ENCODE measurements at regions not wholly inside any gene's neighbourhood (a gene's known extent, or its start where the extent isn't known, plus 50 kb on each side); places are given as distances from the start of the nearest gene placed in this dataset.

DNA sequence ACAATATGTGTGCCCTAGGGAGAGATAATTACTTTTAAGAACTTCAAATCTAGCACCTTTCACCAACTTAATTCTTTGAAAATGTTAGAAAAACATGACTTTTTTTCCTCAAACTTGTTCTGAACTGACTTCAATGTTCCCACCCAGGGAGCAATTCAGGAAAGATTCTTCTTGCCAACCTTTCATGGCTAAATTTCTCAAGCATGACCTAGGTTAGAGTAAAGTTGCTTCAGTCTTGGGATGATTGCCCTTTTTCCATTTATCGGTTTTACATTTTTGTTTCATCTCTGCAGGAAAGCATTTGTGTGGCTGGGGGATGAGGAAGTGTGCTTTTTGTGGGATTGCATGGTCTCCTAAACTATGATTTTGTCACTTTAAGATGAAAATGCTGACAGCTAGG is 647.7 kb downstream of the LTN1 start:
- Histone ChIP-seq H3K27me3 (no peaks in the 10 kb centered on the region), H3K27ac (no peak overlapping the region), H3K4me1 (no peaks in the 10 kb centered on the region), H3K4me3 (no peak overlapping the region), H3K9me3 (no peaks in the 10 kb centered on the region), H3K36me3 (no peaks in the 10 kb centered on the region)
- no peak for DNase-seq
- intact Hi-C loops (cut with DNase I; ENCODE audit: low total_unique reads) (no loop called here), in situ Hi-C loops (cut with MboI; ENCODE audit: low pct_ligation_motif_present in 1 of 4, low pct_unique_long_range_greater_than_20kb in 1 of 4, low sequenced_read_pairs in 3 of 4) (loop anchor here in 1 of 4 donors (25.0 kb wide), 1 partner anchor 1483 kb away; no protein-coding TSS in a partner anchor)
- 87 to 100% methylated on average over 1 of the region's 1 CpG for WGBS, 2 donors (ENCODE audit: low coverage in 1 of 2)
- no peak for TF ChIP-seq POLR2A (IDR thresholded peaks at IDR 0.05)
- TF ChIP-seq EP300 (IDR thresholded peaks at IDR 0.05; ENCODE audit: low read depth): no peak
- TF ChIP-seq, protein P1, sequence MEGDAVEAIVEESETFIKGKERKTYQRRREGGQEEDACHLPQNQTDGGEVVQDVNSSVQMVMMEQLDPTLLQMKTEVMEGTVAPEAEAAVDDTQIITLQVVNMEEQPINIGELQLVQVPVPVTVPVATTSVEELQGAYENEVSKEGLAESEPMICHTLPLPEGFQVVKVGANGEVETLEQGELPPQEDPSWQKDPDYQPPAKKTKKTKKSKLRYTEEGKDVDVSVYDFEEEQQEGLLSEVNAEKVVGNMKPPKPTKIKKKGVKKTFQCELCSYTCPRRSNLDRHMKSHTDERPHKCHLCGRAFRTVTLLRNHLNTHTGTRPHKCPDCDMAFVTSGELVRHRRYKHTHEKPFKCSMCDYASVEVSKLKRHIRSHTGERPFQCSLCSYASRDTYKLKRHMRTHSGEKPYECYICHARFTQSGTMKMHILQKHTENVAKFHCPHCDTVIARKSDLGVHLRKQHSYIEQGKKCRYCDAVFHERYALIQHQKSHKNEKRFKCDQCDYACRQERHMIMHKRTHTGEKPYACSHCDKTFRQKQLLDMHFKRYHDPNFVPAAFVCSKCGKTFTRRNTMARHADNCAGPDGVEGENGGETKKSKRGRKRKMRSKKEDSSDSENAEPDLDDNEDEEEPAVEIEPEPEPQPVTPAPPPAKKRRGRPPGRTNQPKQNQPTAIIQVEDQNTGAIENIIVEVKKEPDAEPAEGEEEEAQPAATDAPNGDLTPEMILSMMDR (IDR thresholded peaks at IDR 0.05): no peak
- TF ChIP-seq POLR2AphosphoS5 (IDR thresholded peaks at IDR 0.05): no peak

DNA sequence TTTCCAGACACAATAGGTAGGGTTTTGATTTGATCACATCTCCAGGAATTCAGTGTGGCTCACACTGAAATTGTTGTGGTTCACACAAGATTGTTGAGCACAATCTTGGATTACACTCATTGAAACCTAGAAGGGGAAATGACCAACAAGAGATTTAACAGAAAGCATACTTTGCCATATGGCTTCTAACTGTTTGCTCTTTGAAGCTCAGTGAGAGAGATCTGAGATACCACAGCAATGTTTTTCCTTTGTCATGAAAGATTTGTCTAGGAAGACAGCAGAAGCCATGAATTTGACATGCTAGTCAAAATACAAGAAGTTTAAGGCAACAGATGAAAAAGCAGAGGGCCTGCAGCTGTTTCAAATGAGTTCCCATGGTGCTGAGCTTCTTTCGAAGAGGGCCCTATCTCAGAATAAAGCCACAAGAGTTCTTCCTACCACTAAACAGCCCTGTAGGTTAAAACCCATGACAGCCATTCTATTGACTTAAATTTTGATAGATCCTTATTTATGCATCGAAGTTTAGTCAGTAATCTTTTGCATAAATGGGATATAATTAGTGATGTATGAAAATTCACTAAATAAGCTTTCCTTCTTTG is 650.4 kb downstream of the LTN1 start:
- intact Hi-C loops (cut with DNase I; ENCODE audit: low total_unique reads) (no loop called here), in situ Hi-C loops (cut with MboI; ENCODE audit: low pct_ligation_motif_present in 1 of 4, low pct_unique_long_range_greater_than_20kb in 1 of 4, low sequenced_read_pairs in 3 of 4) (loop anchor here in 1 of 4 donors (25.0 kb wide), 1 partner anchor 1480 kb away; no protein-coding TSS in a partner anchor)
- Histone ChIP-seq H3K27me3 (no peaks in the 10 kb centered on the region), H3K36me3 (no peaks in the 10 kb centered on the region), H3K4me1 (no peaks in the 10 kb centered on the region), H3K9me3 (no peaks in the 10 kb centered on the region), H3K27ac (no peak overlapping the region), H3K4me3 (no peak overlapping the region)
- no peak for DNase-seq
- WGBS, 2 donors (ENCODE audit: low coverage in 1 of 2): 83 to 86% methylated on average over 2 of the region's 2 CpGs
- TF ChIP-seq POLR2A (IDR thresholded peaks at IDR 0.05) (no peak), EP300 (IDR thresholded peaks at IDR 0.05; ENCODE audit: low read depth) (no peak)

DNA sequence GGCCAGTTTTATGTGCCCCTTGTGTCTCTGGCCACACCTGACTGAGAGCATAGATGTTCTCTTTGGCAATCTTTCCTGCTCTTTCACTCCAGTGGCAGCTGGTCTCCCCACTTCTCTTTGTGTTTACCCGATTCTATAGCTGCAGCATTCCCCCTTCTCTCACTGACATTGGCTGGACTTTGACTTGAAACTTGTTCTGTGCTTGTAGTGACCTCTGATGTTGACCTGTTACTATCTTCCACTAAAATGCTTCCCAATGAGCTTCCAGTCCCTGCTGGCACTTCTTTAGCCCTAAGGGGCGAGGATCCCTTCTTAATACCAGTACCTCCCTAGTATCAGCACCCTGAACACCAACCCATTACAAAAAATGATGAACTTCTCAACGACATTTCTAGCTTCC is 653.3 kb downstream of the LTN1 start:
- DNase-seq: no peak
- intact Hi-C loops (cut with DNase I; ENCODE audit: low total_unique reads): loop anchor here (5.0 kb wide), 1 partner anchor 1487 kb away; no protein-coding TSS in a partner anchor
- H3K36me3 ChIP-seq: no peaks in the 10 kb centered on the region
- no peak overlapping the region for H3K4me3 ChIP-seq
- H3K9me3 ChIP-seq: no peaks in the 10 kb centered on the region
- H3K27ac ChIP-seq: no peak overlapping the region
- H3K4me1 ChIP-seq: peaks cover 0 to 8% (median 0%) of the 10 kb centered on the region in 4 donors
- no peak for TF ChIP-seq EP300 (IDR thresholded peaks at IDR 0.05; ENCODE audit: low read depth)
- no peaks in the 10 kb centered on the region for H3K27me3 ChIP-seq
- in situ Hi-C loops (cut with MboI; ENCODE audit: low pct_ligation_motif_present in 1 of 4, low pct_unique_long_range_greater_than_20kb in 1 of 4, low sequenced_read_pairs in 3 of 4): loop anchor here in 1 of 4 donors (10.0 to 25.0 kb wide), 2 partner anchors 635 to 1477 kb away; no protein-coding TSS in a partner anchor
- 67 to 79% methylated on average over 2 to 3 of the region's 3 CpGs for WGBS, 2 donors (ENCODE audit: low coverage in 1 of 2)

DNA sequence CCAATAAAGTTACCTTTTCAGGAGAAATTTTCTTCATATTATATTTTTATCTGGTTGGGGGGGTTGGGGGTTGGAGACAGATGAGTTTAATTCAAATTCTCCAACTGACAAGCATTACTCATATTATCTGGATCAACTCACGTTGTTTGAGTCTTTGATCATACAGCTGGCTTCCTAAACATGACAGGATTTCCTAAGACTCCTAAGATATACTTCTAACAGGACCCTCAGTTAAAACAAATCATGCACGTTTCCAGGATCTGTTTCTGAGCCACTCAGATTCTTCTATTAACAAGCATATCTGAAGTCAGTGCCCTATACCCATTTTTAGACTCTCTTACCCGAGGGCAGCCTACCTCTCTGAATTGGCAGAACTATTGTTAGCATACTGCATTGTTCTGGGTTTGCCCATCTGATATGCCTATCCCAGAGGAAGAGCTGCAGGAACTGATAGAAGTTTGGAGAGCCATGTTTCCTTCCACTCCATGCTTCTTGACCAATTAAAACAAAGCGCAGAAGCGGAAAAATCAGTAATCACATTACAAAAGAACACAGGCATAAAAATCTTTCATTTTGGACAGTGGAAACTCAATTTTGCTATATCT is 653.9 kb downstream of the LTN1 start:
- Histone ChIP-seq H3K9me3 (no peaks in the 10 kb centered on the region), H3K36me3 (no peaks in the 10 kb centered on the region), H3K4me3 (no peak overlapping the region), H3K27ac (no peak overlapping the region), H3K4me1 (peaks cover 0 to 8% (median 0%) of the 10 kb centered on the region in 4 donors), H3K27me3 (no peaks in the 10 kb centered on the region)
- in situ Hi-C loops (cut with MboI; ENCODE audit: low pct_ligation_motif_present in 1 of 4, low pct_unique_long_range_greater_than_20kb in 1 of 4, low sequenced_read_pairs in 3 of 4): loop anchor here in 1 of 4 donors (10.0 to 25.0 kb wide), 2 partner anchors 634 to 1477 kb away; no protein-coding TSS in a partner anchor
- no peak for DNase-seq
- intact Hi-C loops (cut with DNase I; ENCODE audit: low total_unique reads): loop anchor here (5.0 kb wide), 1 partner anchor 1487 kb away; no protein-coding TSS in a partner anchor
- no peak for TF ChIP-seq POLR2A (IDR thresholded peaks at IDR 0.05)
- TF ChIP-seq, protein P1 (IDR thresholded peaks at IDR 0.05): no peak
- no peak for TF ChIP-seq EP300 (IDR thresholded peaks at IDR 0.05; ENCODE audit: low read depth)
- TF ChIP-seq POLR2AphosphoS5 (IDR thresholded peaks at IDR 0.05): no peak
- 60 to 72% methylated on average over 5 of the region's 5 CpGs for WGBS, 2 donors (ENCODE audit: low coverage in 1 of 2)

GRCh38 chr21:28337315-28337714 is 655.4 kb downstream of the LTN1 start:
- H3K27me3 ChIP-seq: no peaks in the 10 kb centered on the region
- no peak for TF ChIP-seq POLR2A (IDR thresholded peaks at IDR 0.05)
- TF ChIP-seq, protein P1 (IDR thresholded peaks at IDR 0.05): peak in 1 of 5 experiments; percentile 15
- no peak for TF ChIP-seq EP300 (IDR thresholded peaks at IDR 0.05; ENCODE audit: low read depth)
- no peak for TF ChIP-seq POLR2AphosphoS5 (IDR thresholded peaks at IDR 0.05)
- H3K4me1 ChIP-seq: peaks cover 0 to 10% (median 0%) of the 10 kb centered on the region in 4 donors
- in situ Hi-C loops (cut with MboI; ENCODE audit: low pct_ligation_motif_present in 1 of 4, low pct_unique_long_range_greater_than_20kb in 1 of 4, low sequenced_read_pairs in 3 of 4) (loop anchor here in 1 of 4 donors (10.0 to 25.0 kb wide), 2 partner anchors 633 to 1475 kb away; no protein-coding TSS in a partner anchor), intact Hi-C loops (cut with DNase I; ENCODE audit: low total_unique reads) (loop anchor here (5.0 kb wide), 1 partner anchor 1485 kb away; no protein-coding TSS in a partner anchor)
- H3K27ac ChIP-seq: no peak overlapping the region
- no peaks in the 10 kb centered on the region for H3K9me3 ChIP-seq
- no peak overlapping the region for H3K4me3 ChIP-seq
- no peak for DNase-seq
- no peaks in the 10 kb centered on the region for H3K36me3 ChIP-seq

Data from transverse colon (tissue), 4 donors.